ENCODE measurements at regions not wholly inside any gene's neighbourhood (a gene's known extent, or its start where the extent isn't known, plus 50 kb on each side); places are given as distances from the start of the nearest gene placed in this dataset.

- no peak for TF ChIP-seq POLR2A (IDR thresholded peaks at IDR 0.05)
- no peak for TF ChIP-seq CTCF (IDR thresholded peaks at IDR 0.05)
These were observed 1073.3 kb upstream of the ACVR2A start for GRCh38 chr2:146771531-146771930.

All from Peyer's patch (tissue), 4 donors.